H7 (cell line): ENCODE measurements at regions not wholly inside any gene's neighbourhood (a gene's known extent, or its start where the extent isn't known, plus 50 kb on each side); places are given as distances from the start of the nearest gene placed in this dataset.
"Not testable (repeated sequence)": the region's sequence is repeated elsewhere in the genome, so short reads cannot be mapped to it uniquely, and the experiment has no call there.

ENCODE experiments used
- DNase-seq: peaks from one replicate; pipeline ENCODE4 v3.0.0; 2012
- H3K27me3 ChIP-seq: 2 replicates; pipeline ENCODE4 v1.6.0; 2011; ENCODE audit warnings: mild to moderate bottlenecking, low read length; ENCODE audit not compliant: control insufficient read depth, insufficient read depth
- H3K36me3 ChIP-seq: replicated peaks from 2 replicates; pipeline ENCODE4 v1.5.1; 2011; ENCODE audit warnings: low read length; ENCODE audit not compliant: control insufficient read depth, insufficient read depth
- H3K4me3 ChIP-seq: 2 replicates; pipeline ENCODE4 v1.5.1; 2011; ENCODE audit warnings: low read depth, mild to moderate bottlenecking, control low read depth, low read length, moderate library complexity; ENCODE audit not compliant: insufficient read depth

DNA sequence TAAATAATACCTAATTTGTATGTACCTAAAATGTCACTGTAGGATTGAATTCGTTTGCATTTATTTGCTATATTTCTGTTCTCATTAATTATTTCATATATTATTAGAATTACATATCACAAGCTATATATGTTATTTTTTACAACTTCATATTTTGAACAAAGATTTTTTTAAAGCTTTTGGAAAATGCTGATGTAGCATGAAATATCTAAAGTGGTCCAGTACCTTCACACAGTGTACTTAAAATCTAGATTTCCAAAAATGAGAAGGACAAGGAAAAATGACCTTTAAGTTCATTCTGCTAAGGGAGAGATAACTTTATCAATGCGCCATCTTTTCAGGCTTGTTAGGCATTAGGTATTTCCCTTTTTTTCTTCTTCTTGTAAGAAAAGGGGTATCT lies 71.8 kb downstream of the LARP7 start:
- Histone ChIP-seq H3K4me3 (no peak overlapping the region), H3K36me3 (no peaks in the 10 kb centered on the region), H3K27me3 (no peaks in the 10 kb centered on the region)
- DNase-seq, result no peak

DNA sequence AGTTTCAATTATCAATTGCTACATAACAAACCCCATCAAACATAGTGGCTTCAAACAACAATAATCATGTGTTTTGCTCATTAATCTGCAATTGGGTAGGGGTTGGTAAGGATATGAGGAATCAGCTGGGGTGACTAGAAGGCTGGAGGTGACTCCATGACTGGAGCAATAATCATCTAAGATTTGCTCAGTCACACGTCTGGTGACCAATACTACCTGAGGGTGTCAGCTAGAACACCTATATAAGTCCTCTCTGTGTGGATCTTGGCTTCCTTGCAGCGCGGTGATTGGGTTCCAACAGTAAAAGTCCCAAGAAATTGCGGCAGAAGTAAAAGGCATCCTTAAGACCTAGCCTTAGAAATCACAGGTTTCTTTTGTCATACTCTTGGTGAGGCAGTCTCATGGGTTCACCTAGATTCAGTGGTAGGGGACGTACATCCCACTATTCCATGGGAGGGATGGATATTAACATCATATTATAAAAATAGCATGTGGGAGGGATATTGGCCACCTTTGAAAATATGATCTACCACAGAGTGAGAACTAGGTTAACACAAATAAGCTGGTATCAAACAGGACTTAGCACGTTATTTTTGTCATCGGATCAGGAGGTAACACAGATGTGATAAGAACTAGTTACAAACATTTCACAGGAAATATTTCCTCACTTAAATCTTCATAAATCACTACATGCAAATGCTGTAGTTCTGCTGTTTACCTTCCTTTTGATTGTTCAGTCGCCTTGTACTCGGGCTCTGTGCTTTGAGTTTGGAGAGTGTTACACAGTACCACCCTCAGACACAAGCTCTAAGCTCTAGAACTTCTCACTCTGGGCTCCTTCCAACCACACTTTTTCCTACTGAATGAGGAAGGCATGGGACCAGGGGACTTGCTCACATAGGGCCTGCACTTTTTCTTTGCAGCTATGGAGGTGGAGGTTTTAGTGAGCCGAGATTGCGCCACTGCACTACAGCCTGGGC lies 78.3 kb downstream of the LARP7 start:
- Histone ChIP-seq H3K4me3 (no peak overlapping the region), H3K27me3 (no peaks in the 10 kb centered on the region), H3K36me3 (no peaks in the 10 kb centered on the region)
- DNase-seq, result no peak

GRCh38 chr4:112717856-112718255 lies 80.9 kb downstream of the LARP7 start:
- no peaks in the 10 kb centered on the region for H3K36me3 ChIP-seq
- no peak overlapping the region for H3K4me3 ChIP-seq
- H3K27me3 ChIP-seq, result no peaks in the 10 kb centered on the region
- DNase-seq, result no peak

DNA sequence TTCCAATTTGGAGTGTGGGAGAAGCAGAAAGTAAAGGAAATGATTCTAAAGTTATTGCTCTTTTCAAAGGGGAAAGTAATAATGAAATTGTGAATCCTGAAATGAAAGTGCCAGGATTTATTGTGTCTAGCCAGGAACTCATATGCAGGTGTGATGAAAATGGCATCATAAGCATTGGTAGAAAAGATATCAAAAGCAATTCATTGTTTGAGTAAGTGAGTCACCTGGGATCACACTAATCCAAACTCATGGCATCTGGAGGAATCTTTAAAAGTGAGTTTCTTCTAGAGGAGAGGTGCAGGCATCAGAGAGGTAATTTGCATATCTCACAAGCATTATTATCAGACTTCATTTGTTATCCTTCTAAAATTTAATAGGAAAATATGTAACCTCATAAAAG lies 84.7 kb downstream of the LARP7 start:
- DNase-seq, result no peak
- Histone ChIP-seq H3K4me3 (no peak overlapping the region), H3K36me3 (no peaks in the 10 kb centered on the region), H3K27me3 (no peaks in the 10 kb centered on the region)

- DNase-seq, result peak; percentile 25
- no peaks in the 10 kb centered on the region for H3K27me3 ChIP-seq
- no peaks in the 10 kb centered on the region for H3K36me3 ChIP-seq
- no peak overlapping the region for H3K4me3 ChIP-seq
Measured at GRCh38 chr4:112726041-112726440, 89.1 kb downstream of the LARP7 start.

GRCh38 chr4:112727728-112728127 lies 90.8 kb downstream of the LARP7 start:
- not testable (repeated sequence) for H3K27me3 ChIP-seq, DNase-seq, H3K36me3 ChIP-seq, H3K4me3 ChIP-seq

DNA sequence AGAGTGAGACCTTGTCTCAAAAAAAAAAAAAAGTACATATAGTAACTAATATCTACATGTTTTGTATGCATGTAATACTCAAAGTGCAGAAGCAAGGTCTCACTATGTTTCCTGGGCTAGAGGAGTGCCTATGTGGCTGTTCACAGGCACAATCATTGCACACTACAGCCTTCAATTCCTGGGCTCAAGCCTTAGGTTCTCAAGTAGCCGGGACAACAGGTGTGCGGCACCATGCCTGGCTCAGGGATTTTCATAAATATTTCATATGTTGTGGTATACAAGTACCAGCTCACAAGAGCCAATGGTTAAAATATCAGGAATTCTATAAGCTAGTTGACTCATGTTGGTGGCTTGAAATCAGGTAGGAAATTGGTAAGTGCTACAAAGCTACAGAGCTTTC lies 94.8 kb downstream of the LARP7 start:
- DNase-seq, result no peak
- Histone ChIP-seq H3K36me3 (no peaks in the 10 kb centered on the region; the same call in 1 of the 2 replicates), H3K4me3 (no peak overlapping the region), H3K27me3 (no peaks in the 10 kb centered on the region)

DNA sequence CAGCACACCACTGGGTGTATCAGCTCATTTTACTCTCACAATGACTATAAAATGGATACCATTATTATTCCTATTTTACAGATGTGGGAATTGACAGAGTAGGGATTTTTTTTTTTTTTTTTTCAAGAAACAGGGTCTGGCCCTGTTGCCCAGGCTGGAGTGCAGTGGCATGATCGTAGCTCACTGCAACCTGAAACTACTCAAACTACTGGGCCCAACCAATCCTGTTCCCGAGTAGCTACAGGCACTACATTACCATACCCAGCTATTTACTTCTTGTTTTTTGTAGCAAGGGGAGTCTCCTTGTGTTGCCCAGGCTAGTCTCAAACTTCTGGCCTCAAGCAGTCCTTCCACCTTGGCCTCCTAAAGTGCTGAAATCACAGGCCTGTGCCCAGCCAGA lies 95.2 kb downstream of the LARP7 start:
- no peak for DNase-seq
- no peaks in the 10 kb centered on the region for H3K27me3 ChIP-seq

GRCh38 chr4:112735474-112735951 lies 98.6 kb downstream of the LARP7 start:
- Histone ChIP-seq H3K4me3 (no peak overlapping the region), H3K36me3 (no peaks in the 10 kb centered on the region; the same call in 1 of the 2 replicates), H3K27me3 (no peaks in the 10 kb centered on the region)
- DNase-seq, result no peak

More for the DNA sequence above, 95.2 kb downstream of the LARP7 start:
- H3K4me3 ChIP-seq, result no peak overlapping the region
- H3K36me3 ChIP-seq, result no peaks in the 10 kb centered on the region; the same call in 1 of the 2 replicates

DNA sequence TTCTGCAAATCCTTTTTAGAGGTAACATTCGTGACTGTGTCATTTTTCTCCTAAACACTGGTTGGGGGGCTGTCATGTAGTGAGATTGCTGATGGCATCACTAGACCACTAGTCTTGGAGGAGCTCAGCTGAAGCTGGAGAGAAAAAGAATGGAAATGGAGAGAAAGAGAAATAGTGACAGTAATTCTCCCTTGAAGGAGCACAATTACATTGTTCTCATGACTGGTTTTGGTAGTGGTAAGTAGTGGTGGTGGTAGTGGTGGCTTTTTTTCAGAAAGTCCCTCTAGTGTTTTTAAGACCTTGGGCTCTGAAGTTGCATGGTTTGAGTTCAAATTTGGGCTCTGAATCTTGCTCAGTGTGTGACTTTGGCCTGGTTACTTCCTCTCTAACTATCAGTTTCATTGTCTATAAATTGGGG lies 99.8 kb downstream of the LARP7 start:
- H3K36me3 ChIP-seq, result no peaks in the 10 kb centered on the region; the same call in 1 of the 2 replicates
- no peaks in the 10 kb centered on the region for H3K27me3 ChIP-seq
- no peak overlapping the region for H3K4me3 ChIP-seq
- DNase-seq, result no peak

GRCh38 chr4:112739442-112739841 lies 102.5 kb downstream of the LARP7 start:
- no peaks in the 10 kb centered on the region; the same call in 1 of the 2 replicates for H3K36me3 ChIP-seq
- H3K27me3 ChIP-seq, result no peaks in the 10 kb centered on the region
- DNase-seq, result no peak
- no peak overlapping the region for H3K4me3 ChIP-seq

- Histone ChIP-seq H3K4me3 (no peak overlapping the region), H3K36me3 (no peaks in the 10 kb centered on the region; the same call in 1 of the 2 replicates), H3K27me3 (no peaks in the 10 kb centered on the region)
- DNase-seq, result peak; percentile 20
Measured at GRCh38 chr4:112747036-112747435, 110.1 kb downstream of the LARP7 start.

GRCh38 chr4:112748352-112748878 lies 111.5 kb downstream of the LARP7 start:
- no peaks in the 10 kb centered on the region for H3K27me3 ChIP-seq
- H3K4me3 ChIP-seq, result no peak overlapping the region
- no peak for DNase-seq
- H3K36me3 ChIP-seq, result peaks cover 2% of the 10 kb centered on the region

GRCh38 chr4:112750749-112751148 lies 113.8 kb downstream of the LARP7 start:
- H3K27me3 ChIP-seq, H3K4me3 ChIP-seq, DNase-seq, H3K36me3 ChIP-seq: not testable (repeated sequence)

GRCh38 chr4:112751447-112751846 lies 114.5 kb downstream of the LARP7 start:
- H3K4me3 ChIP-seq, result no peak overlapping the region
- peaks cover 3% of the 10 kb centered on the region for H3K36me3 ChIP-seq
- H3K27me3 ChIP-seq, result no peaks in the 10 kb centered on the region
- peak; percentile 65 for DNase-seq
